HCT116 (cell line): ENCODE measurements at regions not wholly inside any gene's neighbourhood (a gene's known extent, or its start where the extent isn't known, plus 50 kb on each side); places are given as distances from the start of the nearest gene placed in this dataset.
"Not testable (repeated sequence)": the region's sequence is repeated elsewhere in the genome, so short reads cannot be mapped to it uniquely, and the experiment has no call there.

Experiments used
- ATAC-seq: fragments of 200-7000 bp; cut with Tn5 transposase; 2 replicates; pipeline ENCODE4 v1.9.1; 2020; ENCODE audit warnings: mild to moderate bottlenecking, moderate library complexity
- BruUV-seq: library from RNA; stranded (reverse); fragments of 400-500 nt; replicated peaks from 2 replicates; lab custom pipeline; 2021; lab: Mats Ljungman, UMichigan
- CTCF ChIA-PET: fragments of 300-600 bp; sonication (Branson Sonifier 250); formaldehyde crosslinking; loops from one replicate; lab custom pipeline; 2021; ENCODE audit warnings: antibody characterized with exemption; lab: Charles Lee
- POLR2A ChIA-PET: fragments of 300-600, 350-600 bp; sonication (Branson Sonifier 250); formaldehyde crosslinking; loops from one replicate; lab custom pipeline; 2021; ENCODE audit warnings: antibody characterized with exemption; lab: Charles Lee
- RAD21 ChIA-PET, 2 experiments: fragments of 300-600 bp; sonication (Branson Sonifier 250); formaldehyde crosslinking; loops; one replicate each; lab custom pipeline; 2023; ENCODE audit warnings: low total read pairs in 2 of 2; ENCODE audit not compliant: uncharacterized antibody in 2 of 2, unreplicated experiment in 2 of 2, low non-redundant PET in 1 of 2; lab: Charles Lee
- DNase-seq: peaks from one replicate; pipeline ENCODE4 v3.0.0-alpha.2; 2010; ENCODE audit warnings: low read depth, low spot score
- H2AFZ ChIP-seq: fragments of 200-600 bp; shearing (Covaris generic), sonication (generic); 2 replicates; pipeline ENCODE4 v1.6.1; 2017; ENCODE audit warnings: low read depth, mixed run types, mixed read lengths, antibody characterized with exemption, low read length; ENCODE audit not compliant: poor library complexity, severe bottlenecking
- H3K27ac ChIP-seq: 2 replicates; pipeline ENCODE4 v1.5.1; 2012; ENCODE audit warnings: low read depth, low read length
- H3K27me3 ChIP-seq: fragments of 200-600 bp; sonication (generic); 2 replicates; pipeline ENCODE4 v1.6.1; 2016; ENCODE audit warnings: mixed run types, low read length, mixed read lengths; ENCODE audit not compliant: insufficient read depth
- H3K36me3 ChIP-seq, 2 experiments: fragments of 200-500 bp in 1 of 2; fragments of 200-600 bp in 1 of 2; sonication (Bioruptor generic) in 1 of 2; sonication (generic) in 1 of 2; 2 replicates each; pipeline versions ENCODE4 v1.5.1 to v1.6.1; 2014 to 2016; ENCODE audit warnings: low read length in 2 of 2, inconsistent platforms in 1 of 2, mixed read lengths in 1 of 2, mixed run types in 1 of 2; ENCODE audit not compliant: insufficient read depth in 2 of 2, control insufficient read depth in 1 of 2
- H3K4me1 ChIP-seq, 2 experiments: fragments of 200-600 bp in 1 of 2; sonication (generic) in 1 of 2; 2 replicates each; pipeline versions ENCODE4 v1.5.1 to v1.6.1; 2012 to 2017; ENCODE audit warnings: low read length in 2 of 2, inconsistent platforms in 1 of 2, mild to moderate bottlenecking in 1 of 2, mixed read lengths in 1 of 2, mixed run types in 1 of 2, moderate library complexity in 1 of 2; ENCODE audit not compliant: insufficient read depth in 2 of 2, control insufficient read depth in 1 of 2
- H3K4me2 ChIP-seq: fragments of 200-600 bp; sonication (generic); 2 replicates; pipeline ENCODE4 v1.6.1; 2017; ENCODE audit warnings: mixed run types, low read length, mixed read lengths
- H3K4me3 ChIP-seq, 2 experiments: fragments of 200-600 bp in 1 of 2; sonication (generic) in 1 of 2; replicated peaks in 1 of 2; 2 replicates each; pipeline ENCODE4 v1.5.1; 2011 to 2016; ENCODE audit warnings: low read length in 2 of 2, control low read depth in 1 of 2, low read depth in 1 of 2, mild to moderate bottlenecking in 1 of 2, mixed read lengths in 1 of 2, mixed run types in 1 of 2
- H3K79me2 ChIP-seq: fragments of 200-600 bp; sonication (generic); 2 replicates; pipeline ENCODE4 v1.6.1; 2017; ENCODE audit warnings: mild to moderate bottlenecking, mixed run types, low read length, moderate library complexity, mixed read lengths; ENCODE audit not compliant: insufficient read depth
- H3K9ac ChIP-seq: fragments of 200-600 bp; sonication (generic); 2 replicates; pipeline ENCODE4 v1.6.1; 2016; ENCODE audit warnings: low read length, mixed read lengths
- H3K9me2 ChIP-seq: fragments of 200-600 bp; sonication (generic), shearing (Covaris generic); 2 replicates; pipeline ENCODE4 v1.6.1; 2017; ENCODE audit warnings: mixed run types, mild to moderate bottlenecking, moderate library complexity; ENCODE audit not compliant: insufficient read depth
- H3K9me3 ChIP-seq, 2 experiments: fragments of 200-500 bp in 1 of 2; fragments of 200-600 bp in 1 of 2; sonication (Bioruptor generic) in 1 of 2; sonication (generic) in 1 of 2; 2 replicates each; pipeline ENCODE4 v1.6.1; 2014 to 2017; ENCODE audit warnings: low read length in 2 of 2, mixed read lengths in 2 of 2, inconsistent platforms in 1 of 2, low read depth in 1 of 2, mild to moderate bottlenecking in 1 of 2, mixed run types in 1 of 2, moderate library complexity in 1 of 2; ENCODE audit not compliant: control insufficient read depth in 1 of 2, insufficient read depth in 1 of 2
- H4K20me1 ChIP-seq: fragments of 200-600 bp; sonication (generic), shearing (Covaris generic); 2 replicates; pipeline ENCODE4 v1.6.1; 2017; ENCODE audit warnings: mixed run types, mild to moderate bottlenecking, moderate library complexity; ENCODE audit not compliant: insufficient read depth
- CBX3 ChIP-seq: IDR thresholded peaks from 2 replicates; pipeline ENCODE4 v1.6.1; 2012; ENCODE audit warnings: low read depth
- EGR1 ChIP-seq: IDR thresholded peaks from 2 replicates; pipeline ENCODE4 v1.6.1; 2012; ENCODE audit warnings: low read depth
- EZH2 ChIP-seq: fragments of 200-600 bp; sonication (generic); IDR thresholded peaks from 2 replicates; pipeline ENCODE4 v1.6.1; 2017; ENCODE audit warnings: antibody characterized with exemption, mixed run types
- EZH2phosphoT487 ChIP-seq: fragments of 200-600 bp; IDR thresholded peaks from 2 replicates; pipeline ENCODE4 v1.6.1; 2018; ENCODE audit warnings: antibody characterized with exemption, borderline replicate concordance
- FOSL1 ChIP-seq: IDR thresholded peaks from 2 replicates; pipeline ENCODE4 v1.6.1; 2012; ENCODE audit warnings: low read depth
- MAX ChIP-seq: IDR thresholded peaks from 2 replicates; pipeline ENCODE4 v1.6.1; 2012
- SIN3A ChIP-seq: IDR thresholded peaks from 2 replicates; pipeline ENCODE4 v1.6.1; 2012; ENCODE audit warnings: low read depth
- SP1 ChIP-seq: IDR thresholded peaks from 2 replicates; pipeline ENCODE4 v1.6.1; 2012; ENCODE audit warnings: low read depth
- SRF ChIP-seq: IDR thresholded peaks from 2 replicates; pipeline ENCODE4 v1.6.1; 2012; ENCODE audit warnings: low read depth
- ZBTB33 ChIP-seq: IDR thresholded peaks from 2 replicates; pipeline ENCODE4 v1.6.1; 2011; ENCODE audit warnings: mild to moderate bottlenecking, low read length, moderate library complexity; ENCODE audit not compliant: insufficient replicate concordance; ENCODE audit errors: extremely low read depth
- ZFX ChIP-seq: fragments of 450-650 bp; IDR thresholded peaks from 2 replicates; pipeline ENCODE4 v1.6.1; 2017
- intact Hi-C: fragments of 100-400 bp; cut with micrococcal nuclease; formaldehyde crosslinking; loops from 2 replicates; pipeline ENCODE4 v1.10.0; 2022

- intact Hi-C loops, POLR2A ChIA-PET: not testable (repeated sequence)
Observed at GRCh38 chr5:166291800-166292199, 1999.6 kb upstream of the WWC1 start.

GRCh38 chr5:166293892-166294291 is 1997.6 kb upstream of the WWC1 start:
- H4K20me1 ChIP-seq = no peaks in the 10 kb centered on the region
- no TSS peak for BruUV-seq
- H3K4me2 ChIP-seq = no peak overlapping the region
- no peak overlapping the region for H2AFZ ChIP-seq
- no peaks in the 10 kb centered on the region for H3K79me2 ChIP-seq
- no peak overlapping the region for H3K9ac ChIP-seq
- no peaks in the 10 kb centered on the region for H3K9me2 ChIP-seq
- no peaks in the 10 kb centered on the region for H3K4me1 ChIP-seq
- RAD21 ChIA-PET = no interaction called here
- TF ChIP-seq SIN3A = no peak
- TF ChIP-seq SP1 = no peak
- no peak for TF ChIP-seq EZH2phosphoT487
- TF ChIP-seq ZFX = no peak
- TF ChIP-seq EZH2 = no peak
- TF ChIP-seq FOSL1 = no peak
- no peak for TF ChIP-seq SRF
- TF ChIP-seq MAX = no peak
- TF ChIP-seq EGR1 = no peak
- no peak for TF ChIP-seq ZBTB33
- TF ChIP-seq CBX3 = no peak
- ATAC-seq (no peak), DNase-seq (no peak)
- H3K27ac ChIP-seq = no peak overlapping the region
- H3K36me3 ChIP-seq = no peaks in the 10 kb centered on the region
- H3K4me3 ChIP-seq = no peak overlapping the region
- CTCF ChIA-PET = no interaction called here
- no peaks in the 10 kb centered on the region for H3K27me3 ChIP-seq
- H3K9me3 ChIP-seq = peaks cover 8 to 19% of the 10 kb centered on the region in 2 experiments; a peak in 2 of 4 replicates
- intact Hi-C loops = no loop called here
- POLR2A ChIA-PET = no interaction called here

More at GRCh38 chr5:166291800-166292199, 1999.6 kb upstream of the WWC1 start:
- ATAC-seq, H3K79me2 ChIP-seq, H3K9ac ChIP-seq, H3K9me2 ChIP-seq, RAD21 ChIA-PET, H3K4me1 ChIP-seq, H3K27ac ChIP-seq, H3K27me3 ChIP-seq, DNase-seq, H2AFZ ChIP-seq, H3K4me3 ChIP-seq, H3K4me2 ChIP-seq, CTCF ChIA-PET, BruUV-seq, H3K36me3 ChIP-seq, H4K20me1 ChIP-seq: not testable (repeated sequence)
- H3K9me3 ChIP-seq = peaks cover 8 to 22% of the 10 kb centered on the region in 2 experiments; a peak in 2 of 4 replicates
